T-helper 17 cell (primary cell): ENCODE measurements at regions not wholly inside any gene's neighbourhood (a gene's known extent, or its start where the extent isn't known, plus 50 kb on each side); places are given as distances from the start of the nearest gene placed in this dataset.
"Not testable (repeated sequence)": the region's sequence is repeated elsewhere in the genome, so short reads cannot be mapped to it uniquely, and the experiment has no call there.

Experiments used
- ATAC-seq: fragments of 150-1000 bp; cut with Tn5 transposase; 2 replicates; pipeline ENCODE4 v1.10.0; 2021; ENCODE audit warnings: mild to moderate bottlenecking, moderate library complexity
- DNase-seq, 3 donors: peaks; one replicate each; pipeline versions ENCODE4 v3.0.0 to v3.0.0-alpha.2; 2020 to 2021
- H3K9me3 ChIP-seq: one replicate; pipeline ENCODE4 v1.7.0; 2013; ENCODE audit warnings: low read length, mild to moderate bottlenecking; ENCODE audit not compliant: control insufficient read depth, poor library complexity, severe bottlenecking
- H3K27ac Mint-ChIP-seq: one replicate; pipeline ENCODE4 v1.8.0; 2022; ENCODE audit warnings: mild to moderate bottlenecking, moderate library complexity, mixed read lengths
- H3K27me3 Mint-ChIP-seq: one replicate; pipeline ENCODE4 v1.8.0; 2022; ENCODE audit warnings: mixed read lengths
- H3K36me3 Mint-ChIP-seq: one replicate; pipeline ENCODE4 v1.8.0; 2022; ENCODE audit warnings: low read depth, mixed read lengths
- H3K4me1 Mint-ChIP-seq: one replicate; pipeline ENCODE4 v1.8.0; 2022; ENCODE audit warnings: mild to moderate bottlenecking, mixed read lengths
- H3K4me3 Mint-ChIP-seq: one replicate; pipeline ENCODE4 v1.8.0; 2022; ENCODE audit warnings: mild to moderate bottlenecking, moderate library complexity, mixed read lengths

DNA sequence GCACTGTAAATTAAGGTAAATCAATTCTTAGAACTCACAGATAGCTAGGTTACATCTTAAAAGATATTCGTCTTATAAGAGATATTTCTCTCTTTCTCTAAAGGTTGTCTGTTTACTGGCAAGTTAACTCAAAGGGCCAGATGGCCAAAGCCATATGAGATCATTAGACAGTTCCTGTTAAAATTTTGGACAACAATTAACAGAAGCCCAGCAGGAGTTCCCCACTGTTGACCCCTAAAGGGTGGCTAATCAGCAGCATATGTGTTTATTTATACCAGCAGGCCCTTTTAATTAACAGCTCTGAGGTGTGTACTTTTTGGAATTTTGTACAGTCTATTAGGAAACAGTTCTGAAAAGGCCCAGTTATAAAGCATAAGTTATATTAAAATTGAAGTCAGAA is 245.8 kb downstream of the LIG4 start:
- no peaks in the 10 kb centered on the region for H3K4me1 Mint-ChIP-seq

DNA sequence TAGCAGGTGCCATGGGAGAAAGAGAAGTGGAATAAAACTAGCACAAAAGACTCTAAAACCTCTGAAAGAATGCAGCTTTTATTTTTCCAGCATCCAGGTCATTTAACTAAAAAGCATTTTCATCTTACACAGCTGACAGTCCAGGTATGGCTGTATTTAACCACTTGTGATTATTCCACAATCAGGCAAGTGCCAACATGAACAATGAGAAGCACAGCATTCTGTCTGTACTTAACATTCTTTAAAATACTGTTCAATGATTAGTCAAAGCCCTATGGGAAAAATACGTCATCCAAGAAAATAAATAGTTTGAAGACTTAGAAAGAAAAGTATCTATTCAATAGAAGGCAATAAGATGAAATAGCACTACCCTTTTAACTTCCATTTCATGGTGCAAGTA is 246.9 kb downstream of the LIG4 start:
- H3K36me3 Mint-ChIP-seq = no peaks in the 10 kb centered on the region
- ATAC-seq (no peak), DNase-seq (no peak)
- H3K27ac Mint-ChIP-seq = no peak overlapping the region
- H3K27me3 Mint-ChIP-seq = no peaks in the 10 kb centered on the region
- H3K4me1 Mint-ChIP-seq = no peaks in the 10 kb centered on the region
- no peaks in the 10 kb centered on the region for H3K9me3 ChIP-seq
- no peak overlapping the region for H3K4me3 Mint-ChIP-seq

More for the DNA sequence above, 245.8 kb downstream of the LIG4 start:
- H3K9me3 ChIP-seq = no peaks in the 10 kb centered on the region
- ATAC-seq (no peak), DNase-seq (no peak)
- Mint-ChIP-seq H3K27me3 (no peaks in the 10 kb centered on the region), H3K27ac (no peak overlapping the region), H3K4me3 (no peak overlapping the region), H3K36me3 (no peaks in the 10 kb centered on the region)

DNA sequence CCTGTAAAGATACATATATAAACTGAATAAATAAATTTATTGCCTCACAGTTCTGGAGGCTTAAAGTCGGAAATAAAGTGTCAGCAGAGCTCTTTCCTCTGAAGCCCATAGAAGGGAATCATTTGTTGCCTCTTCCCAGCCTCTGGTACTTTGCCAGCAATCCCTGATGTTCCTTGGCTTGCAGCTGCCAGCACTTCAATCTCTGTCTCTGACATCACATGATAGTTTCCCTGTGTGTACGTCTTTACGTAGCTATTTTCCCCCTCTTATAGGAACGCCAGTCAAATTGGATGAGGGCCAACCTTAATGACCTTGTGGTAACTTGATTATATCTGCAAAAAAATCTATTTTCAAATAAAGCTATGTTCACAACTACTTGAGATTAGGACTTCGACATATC is 250.9 kb downstream of the LIG4 start:
- Mint-ChIP-seq H3K4me1 (no peaks in the 10 kb centered on the region), H3K36me3 (no peaks in the 10 kb centered on the region), H3K27ac (no peak overlapping the region), H3K27me3 (no peaks in the 10 kb centered on the region), H3K4me3 (no peak overlapping the region)
- DNase-seq = no peak
- ATAC-seq = no peak
- H3K9me3 ChIP-seq = no peaks in the 10 kb centered on the region

DNA sequence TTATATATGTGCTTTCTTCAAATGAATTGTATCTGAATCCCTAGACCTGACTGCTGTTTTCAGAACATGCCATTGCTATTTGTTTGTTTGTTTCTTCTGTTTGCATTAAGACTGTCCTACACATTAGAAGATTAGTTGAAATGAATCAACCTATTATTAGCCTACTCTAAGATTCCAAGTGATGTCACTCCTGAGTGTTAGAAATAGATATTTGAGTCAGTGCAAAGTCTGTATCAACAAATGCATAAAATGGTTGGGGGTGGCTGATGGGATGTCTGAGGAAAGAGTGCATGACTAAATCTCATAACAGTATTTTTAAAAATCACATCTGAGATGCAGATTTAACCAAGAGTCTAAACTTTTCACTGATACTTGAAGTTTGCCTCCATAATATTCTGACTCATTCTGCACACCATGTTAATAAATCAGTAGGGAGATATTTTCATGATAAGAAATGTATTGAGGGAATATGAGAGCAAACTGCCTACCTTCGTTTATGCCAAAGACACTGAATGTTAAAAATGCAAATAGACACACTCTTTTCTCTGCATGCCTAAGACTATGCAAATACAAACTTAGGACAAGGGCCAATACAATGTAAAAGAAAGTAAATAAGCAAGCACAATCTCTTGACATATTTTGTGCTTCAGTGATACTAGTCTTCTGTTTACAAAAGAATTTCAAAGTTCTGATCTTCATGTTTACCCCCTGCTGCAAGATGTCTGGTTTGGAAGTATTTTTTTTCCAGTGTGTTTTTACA is 253.3 kb downstream of the LIG4 start:
- ATAC-seq = no peak
- Mint-ChIP-seq H3K4me3 (no peak overlapping the region), H3K4me1 (no peaks in the 10 kb centered on the region), H3K27ac (no peak overlapping the region), H3K27me3 (no peaks in the 10 kb centered on the region), H3K36me3 (no peaks in the 10 kb centered on the region)
- H3K9me3 ChIP-seq = no peaks in the 10 kb centered on the region
- no peak for DNase-seq

DNA sequence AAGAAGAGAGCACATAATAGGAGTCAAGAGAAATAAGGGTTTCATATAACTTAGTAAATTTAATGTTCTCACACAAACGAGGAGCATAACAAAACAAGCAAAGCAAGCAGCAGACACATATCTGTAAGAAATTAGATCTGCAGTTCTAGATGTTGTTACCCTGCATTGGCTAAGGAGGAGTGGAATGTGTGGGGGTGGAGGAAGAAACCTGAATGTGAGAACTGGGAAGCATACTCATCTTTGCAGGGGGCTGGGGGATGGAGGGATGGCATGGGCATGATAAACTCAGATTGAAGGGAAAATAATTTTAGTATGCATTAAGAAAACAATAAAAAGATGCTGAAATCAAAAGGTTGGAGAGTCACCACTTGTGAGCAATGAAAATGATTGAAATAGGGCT is 255.0 kb downstream of the LIG4 start:
- Mint-ChIP-seq H3K27me3 (no peaks in the 10 kb centered on the region), H3K4me1 (no peaks in the 10 kb centered on the region), H3K4me3 (no peak overlapping the region), H3K27ac (no peak overlapping the region), H3K36me3 (no peaks in the 10 kb centered on the region)
- ATAC-seq (no peak), DNase-seq (no peak)
- no peaks in the 10 kb centered on the region for H3K9me3 ChIP-seq

DNA sequence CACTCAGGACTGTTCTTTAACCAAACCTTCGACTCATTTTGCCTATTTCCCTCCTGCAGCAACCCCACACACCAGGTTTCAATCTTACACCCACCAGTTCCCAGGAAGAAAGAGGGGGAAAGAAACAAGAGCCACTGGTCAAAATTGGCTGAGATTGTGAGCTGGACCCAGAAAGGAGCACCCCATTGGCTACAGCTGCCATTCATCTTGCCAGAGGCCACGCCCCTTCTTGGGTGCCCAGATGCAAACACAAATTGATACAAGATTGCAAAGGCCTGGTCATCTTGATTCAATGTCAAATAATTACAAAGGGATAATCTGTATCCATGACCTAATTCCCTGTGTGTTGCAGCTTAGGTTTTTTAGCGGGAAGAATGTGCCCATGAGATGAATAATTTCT is 258.4 kb downstream of the LIG4 start:
- no peaks in the 10 kb centered on the region for H3K36me3 Mint-ChIP-seq
- no peak overlapping the region for H3K27ac Mint-ChIP-seq
- no peaks in the 10 kb centered on the region for H3K27me3 Mint-ChIP-seq
- no peaks in the 10 kb centered on the region for H3K4me1 Mint-ChIP-seq
- ATAC-seq (no peak), DNase-seq (no peak)
- H3K9me3 ChIP-seq = no peaks in the 10 kb centered on the region
- no peak overlapping the region for H3K4me3 Mint-ChIP-seq

DNA sequence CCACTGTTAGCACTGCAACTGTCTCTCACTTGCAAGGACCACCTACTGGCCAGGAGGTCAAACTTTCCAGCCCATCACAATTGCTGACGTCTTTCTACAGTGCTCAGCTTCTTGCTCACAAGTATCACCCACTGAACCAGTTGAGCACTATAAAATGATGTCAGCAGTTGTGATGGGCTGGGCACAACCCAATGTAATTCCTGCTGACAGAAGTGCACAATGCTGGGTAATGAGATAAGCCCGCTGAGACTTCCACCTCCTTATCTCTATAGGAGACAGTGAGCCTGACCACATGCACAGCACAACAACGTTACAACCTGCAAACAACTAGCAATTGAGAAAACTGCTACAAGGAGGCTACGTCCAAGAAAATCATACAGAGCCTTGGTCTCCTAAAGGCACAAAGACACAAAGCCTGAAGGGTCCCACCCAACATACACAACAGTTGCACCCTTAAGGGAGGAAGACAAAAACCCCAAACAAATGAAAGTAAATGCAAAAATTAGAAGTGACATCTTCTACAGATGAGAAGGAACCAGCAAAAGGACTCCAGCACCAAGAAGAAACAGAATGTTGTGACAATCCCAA is 273.2 kb downstream of the LIG4 start:
- Mint-ChIP-seq H3K36me3 (no peaks in the 10 kb centered on the region), H3K4me3 (no peak overlapping the region), H3K27ac (no peak overlapping the region), H3K4me1 (no peaks in the 10 kb centered on the region), H3K27me3 (no peaks in the 10 kb centered on the region)
- no peak for ATAC-seq
- DNase-seq = no peak
- H3K9me3 ChIP-seq = no peaks in the 10 kb centered on the region

DNA sequence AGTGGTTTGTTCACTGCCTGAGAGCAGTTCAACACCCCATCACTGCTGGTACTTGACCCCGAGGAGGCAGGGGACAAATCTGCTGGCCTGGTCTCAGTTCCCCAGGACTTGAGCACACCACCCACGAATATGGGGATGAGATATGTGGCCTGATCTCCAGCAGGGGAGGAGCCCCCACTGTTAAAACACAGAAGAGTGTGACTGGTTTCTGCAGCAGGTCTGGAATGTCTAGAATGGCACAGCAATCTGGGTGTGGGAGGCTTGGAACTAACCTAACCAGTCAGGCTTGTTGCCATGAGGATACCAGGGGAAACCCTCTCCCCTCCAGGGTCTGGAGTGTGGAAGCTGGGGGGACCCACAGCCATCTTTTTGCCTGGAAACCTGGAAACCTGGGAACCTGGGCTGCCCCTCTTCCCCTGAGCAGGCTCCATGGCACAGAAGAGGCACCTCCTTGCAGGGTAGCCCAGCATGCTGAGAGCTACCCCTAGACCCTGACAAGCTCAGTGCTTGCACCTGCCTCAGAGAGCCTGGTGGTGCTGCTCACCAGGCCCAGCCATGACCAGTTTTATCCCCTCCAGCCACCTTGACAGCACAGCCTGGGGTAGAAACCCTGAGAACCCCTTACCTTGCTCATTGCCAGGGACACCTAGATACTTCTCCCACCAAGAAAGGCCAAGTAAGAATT is 273.8 kb downstream of the LIG4 start:
- no peaks in the 10 kb centered on the region for H3K36me3 Mint-ChIP-seq
- ATAC-seq (no peak), DNase-seq (no peak)
- H3K4me3 Mint-ChIP-seq = no peak overlapping the region
- H3K9me3 ChIP-seq = no peaks in the 10 kb centered on the region
- H3K27ac Mint-ChIP-seq = no peak overlapping the region
- H3K27me3 Mint-ChIP-seq = no peaks in the 10 kb centered on the region
- H3K4me1 Mint-ChIP-seq = no peaks in the 10 kb centered on the region

DNA sequence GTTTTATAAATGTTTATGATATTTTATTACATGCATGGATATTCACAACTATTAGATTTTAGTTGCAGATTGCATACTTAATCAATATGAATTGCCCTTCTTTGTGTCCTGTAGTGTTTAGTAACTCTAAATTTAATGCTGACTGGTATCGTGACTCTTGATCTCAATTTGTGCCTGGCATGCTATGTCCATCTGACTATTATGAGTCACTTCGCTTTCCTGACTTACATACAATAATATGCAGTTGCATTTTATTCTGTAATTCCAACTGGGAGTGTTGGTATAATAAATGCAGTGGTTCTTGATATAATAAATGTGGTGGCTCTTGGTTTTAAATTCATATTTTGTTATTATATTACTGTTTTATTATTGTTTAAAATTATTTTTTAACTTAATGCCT is 277.5 kb downstream of the LIG4 start:
- Mint-ChIP-seq H3K27ac (no peak overlapping the region), H3K27me3 (no peaks in the 10 kb centered on the region), H3K36me3 (no peaks in the 10 kb centered on the region), H3K4me3 (no peak overlapping the region), H3K4me1 (no peaks in the 10 kb centered on the region)
- ATAC-seq (no peak), DNase-seq (no peak)
- no peaks in the 10 kb centered on the region for H3K9me3 ChIP-seq

DNA sequence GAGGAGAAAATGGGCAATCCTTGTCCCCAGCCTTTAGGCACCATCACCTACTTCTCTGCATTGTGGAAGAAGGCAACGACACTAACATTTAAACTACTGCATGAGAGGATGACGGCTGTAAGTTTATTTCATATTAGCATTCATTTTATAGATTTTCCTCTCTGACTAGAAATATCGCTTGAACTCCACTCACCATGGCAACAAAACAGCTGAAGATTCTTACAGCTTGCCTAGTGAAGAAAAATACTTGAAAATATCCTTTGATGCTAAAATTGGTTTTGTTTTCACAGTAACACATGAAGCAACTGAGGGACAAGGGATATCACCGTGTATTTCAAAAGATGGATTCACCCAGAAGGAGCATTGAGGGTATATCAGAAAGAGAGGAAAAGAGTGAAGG is 284.3 kb downstream of the LIG4 start:
- Mint-ChIP-seq H3K27me3 (no peaks in the 10 kb centered on the region), H3K4me3 (no peak overlapping the region), H3K27ac (no peak overlapping the region), H3K4me1 (no peaks in the 10 kb centered on the region), H3K36me3 (no peaks in the 10 kb centered on the region)
- no peak for DNase-seq
- H3K9me3 ChIP-seq = no peaks in the 10 kb centered on the region
- no peak for ATAC-seq

DNA sequence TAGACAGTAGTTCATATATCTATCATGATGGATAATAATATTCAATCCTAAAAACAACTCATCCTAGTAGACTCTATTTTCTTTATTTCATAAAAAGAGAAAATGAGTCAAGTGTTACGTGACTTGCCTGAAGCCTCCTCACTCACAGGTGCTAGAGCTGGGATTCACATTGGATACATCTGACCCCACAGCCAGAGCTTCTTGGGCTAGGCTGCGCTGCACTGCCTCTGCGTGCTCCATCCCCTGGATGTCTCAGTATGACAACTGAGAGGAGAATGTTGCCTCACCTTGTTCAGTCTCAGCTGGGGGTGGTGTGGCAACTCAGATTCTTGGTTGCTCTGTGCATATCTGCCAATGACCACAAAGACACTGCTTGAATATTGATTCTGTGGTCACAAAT is 286.6 kb downstream of the LIG4 start:
- ATAC-seq (no peak), DNase-seq (no peak)
- no peaks in the 10 kb centered on the region for H3K27me3 Mint-ChIP-seq
- no peak overlapping the region for H3K27ac Mint-ChIP-seq
- no peaks in the 10 kb centered on the region for H3K36me3 Mint-ChIP-seq
- no peaks in the 10 kb centered on the region for H3K4me1 Mint-ChIP-seq
- H3K9me3 ChIP-seq = no peaks in the 10 kb centered on the region
- no peak overlapping the region for H3K4me3 Mint-ChIP-seq

DNA sequence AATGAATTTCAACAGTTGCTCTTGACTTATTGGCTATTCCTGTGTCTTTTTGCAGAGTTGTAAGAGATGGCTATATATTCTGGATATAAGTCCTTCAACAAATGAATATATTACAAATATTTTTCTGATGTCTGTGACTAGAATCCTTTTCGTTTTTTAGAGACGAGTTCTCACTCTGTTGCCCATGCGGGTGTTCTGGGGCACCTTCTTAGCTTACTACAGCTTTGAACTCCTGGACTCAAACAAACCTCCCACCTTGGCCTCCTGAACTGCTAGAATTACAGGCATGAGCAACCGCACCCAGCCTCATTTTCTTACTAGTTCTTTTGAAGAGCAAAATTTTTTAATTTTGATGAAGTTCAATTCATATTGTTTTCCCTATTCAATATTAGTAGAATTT is 287.8 kb downstream of the LIG4 start:
- Mint-ChIP-seq H3K4me3 (no peak overlapping the region), H3K36me3 (no peaks in the 10 kb centered on the region), H3K27me3 (no peaks in the 10 kb centered on the region), H3K27ac (no peak overlapping the region), H3K4me1 (no peaks in the 10 kb centered on the region)
- ATAC-seq = no peak
- H3K9me3 ChIP-seq = no peaks in the 10 kb centered on the region
- DNase-seq = no peak

DNA sequence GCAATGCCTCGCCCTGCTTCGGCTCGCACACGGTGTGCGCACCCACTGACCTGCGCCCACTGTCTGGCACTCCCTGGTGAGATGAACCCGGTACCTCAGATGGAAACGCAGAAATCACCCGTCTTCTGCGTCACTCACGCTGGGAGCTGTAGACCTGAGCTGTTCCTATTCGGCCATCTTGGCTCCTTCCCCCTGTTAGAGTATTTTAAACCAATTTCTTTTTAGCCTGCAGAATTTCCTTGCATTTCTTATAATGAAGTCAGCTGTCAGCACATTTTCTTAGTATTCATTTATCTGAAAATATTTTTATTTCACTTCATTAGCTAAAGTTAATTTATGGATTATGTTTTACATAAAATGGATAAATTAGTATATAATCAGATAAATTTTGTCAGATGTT is 288.8 kb downstream of the LIG4 start:
- DNase-seq, H3K36me3 Mint-ChIP-seq, H3K4me3 Mint-ChIP-seq, H3K27me3 Mint-ChIP-seq, H3K27ac Mint-ChIP-seq, H3K9me3 ChIP-seq, ATAC-seq, H3K4me1 Mint-ChIP-seq: not testable (repeated sequence)

DNA sequence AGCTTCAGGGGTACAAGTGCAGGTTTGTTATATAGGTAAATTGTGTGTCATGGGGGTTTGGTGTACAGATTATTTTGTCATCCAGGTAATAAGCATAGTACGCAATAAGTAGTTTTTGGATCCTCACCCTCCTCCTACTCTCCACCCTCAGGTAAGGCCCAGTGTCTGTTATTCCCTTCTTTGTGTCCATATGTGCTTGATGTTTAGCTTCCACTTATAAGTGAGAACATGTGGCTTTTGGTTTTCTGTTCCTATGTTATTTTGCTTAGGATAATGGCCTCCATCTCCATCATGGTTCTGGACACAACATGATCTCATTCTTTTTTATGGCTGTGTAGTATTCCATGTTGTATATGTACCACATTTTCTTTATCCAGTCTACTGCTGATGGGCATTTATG is 298.4 kb downstream of the LIG4 start:
- H3K27ac Mint-ChIP-seq, H3K27me3 Mint-ChIP-seq, H3K4me1 Mint-ChIP-seq, H3K9me3 ChIP-seq, ATAC-seq, H3K4me3 Mint-ChIP-seq, H3K36me3 Mint-ChIP-seq, DNase-seq: not testable (repeated sequence)
